Endodermal cell (in vitro differentiated cells): ENCODE measurements at regions not wholly inside any gene's neighbourhood (a gene's known extent, or its start where the extent isn't known, plus 50 kb on each side); places are given as distances from the start of the nearest gene placed in this dataset.

ENCODE experiments used
- DNase-seq: peaks from one replicate; pipeline ENCODE4 v3.0.0-alpha.2; 2017
- H3K27ac ChIP-seq: 2 replicates; pipeline ENCODE4 v1.5.1; 2013; ENCODE audit warnings: mild to moderate bottlenecking, low read depth, low read length, moderate library complexity
- H3K27me3 ChIP-seq: 2 replicates; pipeline ENCODE4 v1.6.1; 2013; ENCODE audit warnings: mild to moderate bottlenecking, low read length, moderate library complexity; ENCODE audit not compliant: insufficient read depth, control insufficient read depth, poor library complexity, severe bottlenecking
- H3K36me3 ChIP-seq: 2 replicates; pipeline ENCODE4 v1.7.0; 2013; ENCODE audit warnings: mild to moderate bottlenecking, low read length, moderate library complexity; ENCODE audit not compliant: control insufficient read depth, insufficient read depth
- H3K4me1 ChIP-seq: one replicate; pipeline ENCODE4 v1.7.0; 2013; ENCODE audit warnings: low read length; ENCODE audit not compliant: control insufficient read depth, insufficient read depth
- H3K4me3 ChIP-seq: 2 replicates; pipeline ENCODE4 v1.5.1; 2013; ENCODE audit warnings: mild to moderate bottlenecking, low read length, moderate library complexity
- H3K9ac ChIP-seq: 2 replicates; pipeline ENCODE4 v1.6.1; 2013; ENCODE audit warnings: mild to moderate bottlenecking, low read length, moderate library complexity; ENCODE audit not compliant: poor library complexity, severe bottlenecking; ENCODE audit errors: extremely low read depth
- H3K9me3 ChIP-seq: 2 replicates; pipeline ENCODE4 v1.6.1; 2013; ENCODE audit warnings: mild to moderate bottlenecking, low read length, moderate library complexity; ENCODE audit not compliant: control insufficient read depth
- H3K27ac Mint-ChIP-seq: 2 replicates; pipeline ENCODE4 v1.8.0; 2020; ENCODE audit warnings: mixed read lengths
- H3K27me3 Mint-ChIP-seq: 2 replicates; pipeline ENCODE4 v1.8.0; 2021; ENCODE audit warnings: mild to moderate bottlenecking, mixed read lengths; ENCODE audit not compliant: insufficient read depth
- H3K36me3 Mint-ChIP-seq: 2 replicates; pipeline ENCODE4 v1.8.0; 2020; ENCODE audit warnings: low read depth, mixed read lengths
- H3K4me1 Mint-ChIP-seq: 2 replicates; pipeline ENCODE4 v1.8.0; 2020; ENCODE audit warnings: mixed read lengths
- H3K4me3 Mint-ChIP-seq: 2 replicates; pipeline ENCODE4 v1.8.0; 2020; ENCODE audit warnings: mild to moderate bottlenecking, moderate library complexity, mixed read lengths
- H3K9me3 Mint-ChIP-seq: 2 replicates; pipeline ENCODE4 v1.8.0; 2020; ENCODE audit warnings: mild to moderate bottlenecking, mixed read lengths
- WGBS, 2 experiments: methylation state at CpG; one replicate each; pipeline versions ENCODE4 v1.1.5 to v1.1.7; 2013; ENCODE audit warnings: missing lambda C conversion rate in 2 of 2, mixed read lengths in 1 of 2; ENCODE audit not compliant: insufficient coverage in 1 of 2, insufficient read length in 1 of 2; 5-methylcytosine and 5-hydroxymethylcytosine counted together
- TF ChIP-seq, protein P1 (sequence below): fragments of 200-600 bp; sonication (generic); conservative IDR thresholded peaks from 2 replicates; pipeline ENCODE4 v1.5.0; 2021; ENCODE audit warnings: antibody characterized with exemption, mild to moderate bottlenecking

DNA sequence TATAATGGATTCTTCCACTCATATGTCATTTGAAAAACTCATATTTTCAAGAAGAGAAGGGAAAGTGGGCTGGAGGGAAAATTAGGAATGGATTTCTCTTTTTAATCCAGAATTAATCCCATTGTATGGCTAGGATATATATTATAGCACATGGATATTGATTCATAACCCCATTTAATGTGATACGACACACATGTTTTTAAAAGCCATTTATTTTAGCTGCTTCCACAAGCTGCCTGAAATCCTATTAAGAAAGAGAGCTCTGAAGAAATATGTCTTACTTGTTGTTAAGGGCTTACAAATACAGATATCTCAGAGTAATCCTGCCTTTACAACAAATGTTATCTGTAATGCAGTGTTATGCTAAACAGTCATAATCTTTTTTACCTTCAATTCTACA is 598.6 kb downstream of the AMY1C start:
- no peaks in the 10 kb centered on the region for H3K27me3 Mint-ChIP-seq
- no peak for DNase-seq
- H3K4me1 ChIP-seq: no peaks in the 10 kb centered on the region
- H3K4me3 Mint-ChIP-seq: no peak overlapping the region
- WGBS, 2 experiments: 83% methylated on average over 1 of the region's 1 CpG; no CpG with 5 or more reads in 1 of the 2 experiments
- no peak overlapping the region for H3K27ac ChIP-seq
- H3K9me3 Mint-ChIP-seq: no peaks in the 10 kb centered on the region
- H3K4me3 ChIP-seq: no peak overlapping the region
- H3K4me1 Mint-ChIP-seq: peaks cover 8% of the 10 kb centered on the region
- no peaks in the 10 kb centered on the region for H3K36me3 ChIP-seq
- no peaks in the 10 kb centered on the region for H3K9me3 ChIP-seq
- no peaks in the 10 kb centered on the region for H3K27me3 ChIP-seq
- H3K36me3 Mint-ChIP-seq: no peaks in the 10 kb centered on the region
- TF ChIP-seq, protein P1, sequence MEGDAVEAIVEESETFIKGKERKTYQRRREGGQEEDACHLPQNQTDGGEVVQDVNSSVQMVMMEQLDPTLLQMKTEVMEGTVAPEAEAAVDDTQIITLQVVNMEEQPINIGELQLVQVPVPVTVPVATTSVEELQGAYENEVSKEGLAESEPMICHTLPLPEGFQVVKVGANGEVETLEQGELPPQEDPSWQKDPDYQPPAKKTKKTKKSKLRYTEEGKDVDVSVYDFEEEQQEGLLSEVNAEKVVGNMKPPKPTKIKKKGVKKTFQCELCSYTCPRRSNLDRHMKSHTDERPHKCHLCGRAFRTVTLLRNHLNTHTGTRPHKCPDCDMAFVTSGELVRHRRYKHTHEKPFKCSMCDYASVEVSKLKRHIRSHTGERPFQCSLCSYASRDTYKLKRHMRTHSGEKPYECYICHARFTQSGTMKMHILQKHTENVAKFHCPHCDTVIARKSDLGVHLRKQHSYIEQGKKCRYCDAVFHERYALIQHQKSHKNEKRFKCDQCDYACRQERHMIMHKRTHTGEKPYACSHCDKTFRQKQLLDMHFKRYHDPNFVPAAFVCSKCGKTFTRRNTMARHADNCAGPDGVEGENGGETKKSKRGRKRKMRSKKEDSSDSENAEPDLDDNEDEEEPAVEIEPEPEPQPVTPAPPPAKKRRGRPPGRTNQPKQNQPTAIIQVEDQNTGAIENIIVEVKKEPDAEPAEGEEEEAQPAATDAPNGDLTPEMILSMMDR: no peak
- H3K27ac Mint-ChIP-seq: no peak overlapping the region
- no peak overlapping the region for H3K9ac ChIP-seq

DNA sequence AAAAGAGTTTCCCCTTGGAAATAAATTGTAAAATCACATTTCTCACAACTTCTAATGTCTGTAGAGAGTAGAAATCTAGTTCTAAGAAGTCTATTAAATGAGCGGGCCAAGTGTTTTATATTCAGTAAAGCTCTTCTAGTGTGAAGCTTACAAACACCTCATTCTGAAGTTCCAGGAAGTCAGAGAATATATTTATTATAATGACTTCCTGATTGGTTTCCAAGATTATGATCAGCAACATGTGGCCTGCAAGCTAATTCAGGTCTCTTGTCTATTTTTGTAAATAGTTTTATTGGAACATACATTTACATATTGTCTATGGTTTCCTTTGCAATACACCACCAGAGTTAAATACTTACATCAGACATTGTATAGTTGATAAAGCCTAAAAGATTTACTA is 603.9 kb downstream of the AMY1C start:
- no peaks in the 10 kb centered on the region for H3K9me3 Mint-ChIP-seq
- H3K36me3 ChIP-seq: no peaks in the 10 kb centered on the region
- H3K4me3 ChIP-seq: no peak overlapping the region
- H3K4me1 Mint-ChIP-seq: peaks cover 1% of the 10 kb centered on the region
- 100% methylated on average over 1 of the region's 1 CpG; no CpG with 5 or more reads in 1 of the 2 experiments for WGBS, 2 experiments
- H3K4me1 ChIP-seq: no peaks in the 10 kb centered on the region
- no peaks in the 10 kb centered on the region for H3K9me3 ChIP-seq
- no peak overlapping the region for H3K27ac Mint-ChIP-seq
- TF ChIP-seq, protein P1: no peak
- H3K4me3 Mint-ChIP-seq: no peak overlapping the region
- H3K27ac ChIP-seq: no peak overlapping the region
- no peak overlapping the region for H3K9ac ChIP-seq
- H3K27me3 Mint-ChIP-seq: no peaks in the 10 kb centered on the region
- no peak for DNase-seq
- H3K36me3 Mint-ChIP-seq: no peaks in the 10 kb centered on the region
- H3K27me3 ChIP-seq: no peaks in the 10 kb centered on the region

DNA sequence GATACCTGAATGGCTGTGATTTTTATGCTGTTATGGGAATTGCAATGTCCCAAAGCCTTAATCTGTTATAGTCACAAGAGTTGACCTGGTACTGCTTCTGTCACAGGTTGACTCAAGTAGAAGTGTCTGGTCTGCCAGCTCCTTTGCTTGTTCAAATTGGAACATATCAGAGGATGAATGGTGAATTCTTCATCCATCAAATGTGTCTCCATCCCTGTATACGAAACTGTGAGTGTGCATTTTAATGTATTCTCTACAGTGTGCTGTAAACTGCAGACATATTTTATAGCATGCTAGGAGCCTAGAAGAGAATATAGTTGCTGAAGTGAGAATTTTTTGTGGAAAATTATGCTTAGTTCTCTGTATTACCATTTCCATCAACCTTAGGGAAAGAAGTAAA is 608.4 kb downstream of the AMY1C start:
- Mint-ChIP-seq H3K27ac (no peak overlapping the region), H3K4me3 (no peak overlapping the region)
- H3K36me3 ChIP-seq: no peaks in the 10 kb centered on the region

More for the DNA sequence above, 608.4 kb downstream of the AMY1C start:
- H3K4me1 Mint-ChIP-seq: no peaks in the 10 kb centered on the region
- 92% methylated on average over 1 of the region's 1 CpG; no CpG with 5 or more reads in 1 of the 2 experiments for WGBS, 2 experiments
- DNase-seq: no peak
- H3K4me3 ChIP-seq: no peak overlapping the region
- H3K9ac ChIP-seq: no peak overlapping the region
- no peaks in the 10 kb centered on the region for H3K27me3 ChIP-seq
- H3K27ac ChIP-seq: no peak overlapping the region
- H3K9me3 Mint-ChIP-seq: no peaks in the 10 kb centered on the region
- H3K36me3 Mint-ChIP-seq: no peaks in the 10 kb centered on the region
- H3K9me3 ChIP-seq: no peaks in the 10 kb centered on the region
- no peaks in the 10 kb centered on the region for H3K27me3 Mint-ChIP-seq
- no peaks in the 10 kb centered on the region for H3K4me1 ChIP-seq
- TF ChIP-seq, protein P1: no peak
